ENCODE measurements at regions not wholly inside any gene's neighbourhood (a gene's known extent, or its start where the extent isn't known, plus 50 kb on each side); places are given as distances from the start of the nearest gene placed in this dataset.

- TF ChIP-seq ATF6 (CRISPR knock-in tag; IDR thresholded peaks at IDR 0.05) (no peak), GRHL2 (CRISPR knock-in tag; IDR thresholded peaks at IDR 0.05; ENCODE audit: insufficient replicate concordance, severe bottlenecking) (no peak)
Measured at GRCh38 chr1:163774978-163775620, 453.3 kb downstream of the NUF2 start (continued).

GRCh38 chr1:163777205-163777604, 455.5 kb downstream of the NUF2 start:
- Mint-ChIP-seq H3K4me3 (no peak overlapping the region), H3K9me3 (peaks cover 42% of the 10 kb centered on the region), H3K27me3 (ENCODE audit: low read depth) (no peaks in the 10 kb centered on the region), H3K27ac (no peak overlapping the region), H3K36me3 (peaks cover 34% of the 10 kb centered on the region), H3K4me1 (peaks cover 9% of the 10 kb centered on the region)
- TF ChIP-seq ARID4B (CRISPR knock-in tag; IDR thresholded peaks at IDR 0.05; ENCODE audit: borderline replicate concordance) (no peak), ELF4 (CRISPR knock-in tag; IDR thresholded peaks at IDR 0.05; ENCODE audit: low read depth) (no peak), ATF6 (CRISPR knock-in tag; IDR thresholded peaks at IDR 0.05) (no peak), SMAD3 (CRISPR knock-in tag; IDR thresholded peaks at IDR 0.05; ENCODE audit: borderline replicate concordance) (no peak), FOXP1 (CRISPR knock-in tag; IDR thresholded peaks at IDR 0.05; ENCODE audit: borderline replicate concordance) (no peak), ATF1 (CRISPR knock-in tag; IDR thresholded peaks at IDR 0.05) (no peak), JAZF1 (CRISPR knock-in tag; IDR thresholded peaks at IDR 0.05) (no peak), OVOL2 (CRISPR knock-in tag; IDR thresholded peaks at IDR 0.05; ENCODE audit: borderline replicate concordance) (no peak), ZNF138 (CRISPR knock-in tag; conservative IDR thresholded peaks at IDR 0.05) (no peak), ZNF219 (CRISPR knock-in tag; IDR thresholded peaks at IDR 0.05; ENCODE audit: borderline replicate concordance) (no peak)
- TF ChIP-seq, protein P1, sequence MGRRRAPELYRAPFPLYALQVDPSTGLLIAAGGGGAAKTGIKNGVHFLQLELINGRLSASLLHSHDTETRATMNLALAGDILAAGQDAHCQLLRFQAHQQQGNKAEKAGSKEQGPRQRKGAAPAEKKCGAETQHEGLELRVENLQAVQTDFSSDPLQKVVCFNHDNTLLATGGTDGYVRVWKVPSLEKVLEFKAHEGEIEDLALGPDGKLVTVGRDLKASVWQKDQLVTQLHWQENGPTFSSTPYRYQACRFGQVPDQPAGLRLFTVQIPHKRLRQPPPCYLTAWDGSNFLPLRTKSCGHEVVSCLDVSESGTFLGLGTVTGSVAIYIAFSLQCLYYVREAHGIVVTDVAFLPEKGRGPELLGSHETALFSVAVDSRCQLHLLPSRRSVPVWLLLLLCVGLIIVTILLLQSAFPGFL (CRISPR knock-in tag; IDR thresholded peaks at IDR 0.05; ENCODE audit: borderline replicate concordance) = no peak
- TF ChIP-seq, protein P2, sequence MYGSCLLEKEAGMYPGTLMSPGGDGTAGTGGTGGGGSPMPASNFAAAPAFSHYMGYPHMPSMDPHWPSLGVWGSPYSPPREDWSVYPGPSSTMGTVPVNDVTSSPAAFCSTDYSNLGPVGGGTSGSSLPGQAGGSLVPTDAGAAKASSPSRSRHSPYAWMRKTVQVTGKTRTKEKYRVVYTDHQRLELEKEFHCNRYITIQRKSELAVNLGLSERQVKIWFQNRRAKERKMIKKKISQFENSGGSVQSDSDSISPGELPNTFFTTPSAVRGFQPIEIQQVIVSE (CRISPR knock-in tag; IDR thresholded peaks at IDR 0.05; ENCODE audit: borderline replicate concordance) = no peak
- ChIA-PET CTCF (no interaction called here), POLR2A (no interaction called here)
- ATAC-seq (no peak), DNase-seq (ENCODE audit: low spot score) (no peak)

Measured in WTC11 (cell line).